Small intestine (tissue), 7 donors: ENCODE measurements at regions not wholly inside any gene's neighbourhood (a gene's known extent, or its start where the extent isn't known, plus 50 kb on each side); places are given as distances from the start of the nearest gene placed in this dataset.
"Not testable (repeated sequence)": the region's sequence is repeated elsewhere in the genome, so short reads cannot be mapped to it uniquely, and the experiment has no call there.

ENCODE experiments used
- DNase-seq, 2 donors: peaks; one replicate each; pipeline versions ENCODE4 v3.0.0 to v3.0.0-alpha.2; 2013
- FAIRE-seq: peaks from 2 replicates; lab custom pipeline; 2012; peaks lifted over from hg19 to GRCh38; lab: Jason Lieb, UNC
- H3K27ac ChIP-seq, 3 donors: one replicate each; pipeline ENCODE4 v1.5.1; 2013; ENCODE audit warnings: low read length in 2 of 3, mild to moderate bottlenecking in 2 of 3, control low read depth in 1 of 3, inconsistent platforms in 1 of 3, low read depth in 1 of 3, moderate library complexity in 1 of 3
- H3K27me3 ChIP-seq, 3 donors: one replicate each; pipeline ENCODE4 v1.6.1; 2013; ENCODE audit warnings: low read length in 3 of 3, inconsistent platforms in 1 of 3; ENCODE audit not compliant: control insufficient read depth in 3 of 3, insufficient read depth in 3 of 3
- H3K36me3 ChIP-seq, 3 donors: one replicate each; pipeline ENCODE4 v1.6.1; 2013; ENCODE audit warnings: low read length in 3 of 3, inconsistent platforms in 1 of 3, low read depth in 1 of 3, mild to moderate bottlenecking in 1 of 3, moderate library complexity in 1 of 3; ENCODE audit not compliant: control insufficient read depth in 3 of 3, insufficient read depth in 2 of 3
- H3K4me1 ChIP-seq, 3 donors: one replicate each; pipeline ENCODE4 v1.6.1; 2013; ENCODE audit warnings: low read length in 2 of 3, inconsistent platforms in 1 of 3, low read depth in 1 of 3, mild to moderate bottlenecking in 1 of 3, moderate library complexity in 1 of 3; ENCODE audit not compliant: control insufficient read depth in 3 of 3, insufficient read depth in 2 of 3
- H3K4me3 ChIP-seq, 3 donors: one replicate each; pipeline ENCODE4 v1.5.1; 2013; ENCODE audit warnings: low read length in 3 of 3, control low read depth in 1 of 3, inconsistent platforms in 1 of 3, low read depth in 1 of 3, mild to moderate bottlenecking in 1 of 3, moderate library complexity in 1 of 3
- H3K9me3 ChIP-seq, 2 donors: one replicate each; pipeline ENCODE4 v1.6.1; 2013; ENCODE audit warnings: low read depth in 1 of 2, low read length in 1 of 2; ENCODE audit not compliant: control insufficient read depth in 2 of 2, insufficient read depth in 1 of 2
- WGBS, 3 donors: extraction: QIAGEN DNeasy Blood & Tissue Kit; methylation state at CpG; one replicate each; pipeline ENCODE4 v1.1.7; 2013; 5-methylcytosine and 5-hydroxymethylcytosine counted together
- donor health status: healthy with polysubstance abuse.
- donor health status: control.
- donor health status: control.
- donor health status: Bipolar disorder and iron deficiency.
- donor health status: healthy.

GRCh38 chr1:857926-858648, 65.6 kb upstream of the SAMD11 start:
- H3K4me3 ChIP-seq, H3K9me3 ChIP-seq, H3K4me1 ChIP-seq, H3K36me3 ChIP-seq, H3K27ac ChIP-seq, FAIRE-seq, H3K27me3 ChIP-seq, DNase-seq: not testable (repeated sequence)
- 18 to 32% (median 26%) methylated on average over 15 of the region's 16 CpGs for WGBS, 3 donors

GRCh38 chr1:858649-859041, 65.1 kb upstream of the SAMD11 start:
- FAIRE-seq, H3K4me1 ChIP-seq, H3K4me3 ChIP-seq, H3K27ac ChIP-seq, H3K36me3 ChIP-seq, H3K9me3 ChIP-seq, H3K27me3 ChIP-seq: not testable (repeated sequence)
- peak in 1 of 2 donors; percentile 16 for DNase-seq
- whole genome bisulfite sequencing, 3 donors = 5 to 10% (median 8%) methylated on average over 9 to 11 of the region's 12 CpGs

GRCh38 chr1:860941-861340, 62.8 kb upstream of the SAMD11 start:
- H3K36me3 ChIP-seq, H3K4me3 ChIP-seq, H3K4me1 ChIP-seq, H3K27me3 ChIP-seq, FAIRE-seq, H3K9me3 ChIP-seq, H3K27ac ChIP-seq: not testable (repeated sequence)
- 10 to 42% (median 18%) methylated on average over 5 to 9 of the region's 11 CpGs for WGBS, 3 donors
- peak; percentile 19 to 33 for DNase-seq

GRCh38 chr1:861714-862113, 62.0 kb upstream of the SAMD11 start:
- Histone ChIP-seq H3K4me1 (peaks cover 0 to 2% (median 0%) of the 10 kb centered on the region in 3 donors), H3K36me3 (no peaks in the 10 kb centered on the region), H3K9me3 (no peaks in the 10 kb centered on the region), H3K27ac (no peak overlapping the region), H3K4me3 (no peak overlapping the region), H3K27me3 (no peaks in the 10 kb centered on the region)
- no peak for DNase-seq
- no peak for FAIRE-seq

GRCh38 chr1:862601-863000, 61.1 kb upstream of the SAMD11 start:
- H3K27ac ChIP-seq, FAIRE-seq, H3K9me3 ChIP-seq, H3K4me1 ChIP-seq, DNase-seq, H3K27me3 ChIP-seq, H3K36me3 ChIP-seq, H3K4me3 ChIP-seq: not testable (repeated sequence)
- WGBS, 3 donors = 0 to 50% methylated on average over 1 of the region's 1 CpG; no CpG with 5 or more reads in 1 of the 3 donors

- not testable (repeated sequence) for FAIRE-seq, H3K27me3 ChIP-seq, H3K36me3 ChIP-seq, DNase-seq, H3K9me3 ChIP-seq, H3K4me3 ChIP-seq, H3K27ac ChIP-seq, H3K4me1 ChIP-seq
- 76 to 88% (median 79%) methylated on average over 8 of the region's 8 CpGs for WGBS, 3 donors
Measured at GRCh38 chr1:865633-866032, 58.1 kb upstream of the SAMD11 start.

- WGBS, 3 donors = 65 to 77% (median 72%) methylated on average over 9 of the region's 9 CpGs
Measured at GRCh38 chr1:866095-866494, 57.6 kb upstream of the SAMD11 start.

GRCh38 chr1:866631-867299, 57.0 kb upstream of the SAMD11 start:
- not testable (repeated sequence) for H3K4me3 ChIP-seq, H3K4me1 ChIP-seq, FAIRE-seq, H3K27ac ChIP-seq, H3K27me3 ChIP-seq, DNase-seq, H3K36me3 ChIP-seq, H3K9me3 ChIP-seq
- WGBS, 3 donors = 64 to 73% (median 71%) methylated on average over 32 to 33 of the region's 33 CpGs

More at GRCh38 chr1:866095-866494, 57.6 kb upstream of the SAMD11 start:
- H3K4me3 ChIP-seq = no peak overlapping the region
- peaks cover 0 to 4% (median 0%) of the 10 kb centered on the region in 3 donors for H3K4me1 ChIP-seq
- H3K36me3 ChIP-seq = no peaks in the 10 kb centered on the region
- H3K27ac ChIP-seq = no peak overlapping the region
- H3K9me3 ChIP-seq = no peaks in the 10 kb centered on the region
- no peaks in the 10 kb centered on the region for H3K27me3 ChIP-seq
- FAIRE-seq = no peak
- no peak for DNase-seq
